ENCODE measurements at regions not wholly inside any gene's neighbourhood (a gene's known extent, or its start where the extent isn't known, plus 50 kb on each side); places are given as distances from the start of the nearest gene placed in this dataset.

GRCh38 chr6:44701038-44701636 is 313.6 kb downstream of the CDC5L start:
- no peak overlapping the region for H2BK120ac ChIP-seq (ENCODE audit: low read depth, low read length, poor library complexity, severe bottlenecking)
- no peak overlapping the region for H4K8ac ChIP-seq (replicated peaks; ENCODE audit: insufficient read length, low read depth, low read length)
- H3K27me3 Mint-ChIP-seq (ENCODE audit: low read depth) = peaks cover 9% of the 10 kb centered on the region
- H2BK5ac ChIP-seq (ENCODE audit: insufficient read length, low read length) = no peak overlapping the region
- peaks cover 18 to 21% of the 10 kb centered on the region in 2 experiments for H3K4me1 Mint-ChIP-seq
- no peak overlapping the region for H4K91ac ChIP-seq (ENCODE audit: insufficient read length, low read depth, low read length)
- H3T11ph ChIP-seq (ENCODE audit: low read length) = no peak overlapping the region
- no peak overlapping the region for H4K5ac ChIP-seq (ENCODE audit: insufficient read length, low read depth, low read length)
- H4K20me1 ChIP-seq (ENCODE audit: control insufficient read depth, insufficient read depth, insufficient read length) = no peaks in the 10 kb centered on the region
- H2AK5ac ChIP-seq (ENCODE audit: insufficient read length, low read length) = no peak overlapping the region
- H3K4me2 ChIP-seq (ENCODE audit: insufficient read depth, insufficient read length, low read length) = no peak overlapping the region
- no peak overlapping the region for H3K23ac ChIP-seq (ENCODE audit: insufficient read length, low read depth, low read length)
- H3K27ac Mint-ChIP-seq = no peak overlapping the region
- no peaks in the 10 kb centered on the region for H3K27me3 ChIP-seq (ENCODE audit: insufficient read depth, low read length)
- H3K79me2 ChIP-seq (ENCODE audit: insufficient read depth, low read length) = no peaks in the 10 kb centered on the region
- H3K9me3 Mint-ChIP-seq = no peaks in the 10 kb centered on the region
- DNase-seq = no peak
- no peaks in the 10 kb centered on the region for H3K79me1 ChIP-seq (ENCODE audit: insufficient read depth, low read depth, low read length, poor library complexity, severe bottlenecking)
- no peak overlapping the region for H2AFZ ChIP-seq (ENCODE audit: low read length)
- H2BK15ac ChIP-seq (ENCODE audit: low read depth, low read length) = no peak overlapping the region
- H3K18ac ChIP-seq (ENCODE audit: insufficient read length, low read depth, low read length) = no peak overlapping the region
- no peak overlapping the region for H2BK20ac ChIP-seq (ENCODE audit: low read depth, low read length, poor library complexity, severe bottlenecking)
- peaks cover 2% of the 10 kb centered on the region; the same call in 1 of the 2 replicates for H3K4me1 ChIP-seq (ENCODE audit: insufficient read depth, low read length)
- H3K56ac ChIP-seq (ENCODE audit: insufficient read length, low read depth, low read length) = no peak overlapping the region
- no peak overlapping the region for H3K27ac ChIP-seq (ENCODE audit: insufficient read length, low read depth, low read length)
- no peak overlapping the region for H3K4me3 Mint-ChIP-seq
- WGBS (ENCODE audit: extremely low coverage, insufficient read length, low lambda C conversion rate) = no CpG with 5 or more reads among the region's 11 CpGs
- no peak overlapping the region for H3K4ac ChIP-seq (ENCODE audit: low read depth, low read length)
- H2BK12ac ChIP-seq (ENCODE audit: insufficient read length, low read depth, low read length) = no peak overlapping the region
- TF ChIP-seq, protein P1, sequence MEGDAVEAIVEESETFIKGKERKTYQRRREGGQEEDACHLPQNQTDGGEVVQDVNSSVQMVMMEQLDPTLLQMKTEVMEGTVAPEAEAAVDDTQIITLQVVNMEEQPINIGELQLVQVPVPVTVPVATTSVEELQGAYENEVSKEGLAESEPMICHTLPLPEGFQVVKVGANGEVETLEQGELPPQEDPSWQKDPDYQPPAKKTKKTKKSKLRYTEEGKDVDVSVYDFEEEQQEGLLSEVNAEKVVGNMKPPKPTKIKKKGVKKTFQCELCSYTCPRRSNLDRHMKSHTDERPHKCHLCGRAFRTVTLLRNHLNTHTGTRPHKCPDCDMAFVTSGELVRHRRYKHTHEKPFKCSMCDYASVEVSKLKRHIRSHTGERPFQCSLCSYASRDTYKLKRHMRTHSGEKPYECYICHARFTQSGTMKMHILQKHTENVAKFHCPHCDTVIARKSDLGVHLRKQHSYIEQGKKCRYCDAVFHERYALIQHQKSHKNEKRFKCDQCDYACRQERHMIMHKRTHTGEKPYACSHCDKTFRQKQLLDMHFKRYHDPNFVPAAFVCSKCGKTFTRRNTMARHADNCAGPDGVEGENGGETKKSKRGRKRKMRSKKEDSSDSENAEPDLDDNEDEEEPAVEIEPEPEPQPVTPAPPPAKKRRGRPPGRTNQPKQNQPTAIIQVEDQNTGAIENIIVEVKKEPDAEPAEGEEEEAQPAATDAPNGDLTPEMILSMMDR (conservative IDR thresholded peaks at IDR 0.05) = no peak
- no peak overlapping the region for H3K9ac ChIP-seq (ENCODE audit: extremely low read depth, insufficient read length, low read length)
- no peaks in the 10 kb centered on the region for H3K36me3 Mint-ChIP-seq (ENCODE audit: insufficient read depth in 1 of 3, low read depth in 3 of 3)
- H3K14ac ChIP-seq (ENCODE audit: insufficient read depth, low read length) = no peak overlapping the region
- H3K9me3 ChIP-seq (ENCODE audit: control insufficient read depth, low read depth, low read length) = no peaks in the 10 kb centered on the region
- no peaks in the 10 kb centered on the region for H3K23me2 ChIP-seq (ENCODE audit: insufficient read length, low read depth, low read length, poor library complexity, severe bottlenecking)

Data from H9 (cell line).